GM18508 (cell line): ENCODE measurements at regions not wholly inside any gene's neighbourhood (a gene's known extent, or its start where the extent isn't known, plus 50 kb on each side); places are given as distances from the start of the nearest gene placed in this dataset.
"Not testable (repeated sequence)": the region's sequence is repeated elsewhere in the genome, so short reads cannot be mapped to it uniquely, and the experiment has no call there.

Source experiments
- ATAC-seq: cut with Tn5 transposase; IDR thresholded peaks from one replicate; pipeline ENCODE4 v1.9.1; 2021; ENCODE audit warnings: moderate number of reproducible peaks; ENCODE audit not compliant: insufficient read depth, unreplicated experiment

DNA sequence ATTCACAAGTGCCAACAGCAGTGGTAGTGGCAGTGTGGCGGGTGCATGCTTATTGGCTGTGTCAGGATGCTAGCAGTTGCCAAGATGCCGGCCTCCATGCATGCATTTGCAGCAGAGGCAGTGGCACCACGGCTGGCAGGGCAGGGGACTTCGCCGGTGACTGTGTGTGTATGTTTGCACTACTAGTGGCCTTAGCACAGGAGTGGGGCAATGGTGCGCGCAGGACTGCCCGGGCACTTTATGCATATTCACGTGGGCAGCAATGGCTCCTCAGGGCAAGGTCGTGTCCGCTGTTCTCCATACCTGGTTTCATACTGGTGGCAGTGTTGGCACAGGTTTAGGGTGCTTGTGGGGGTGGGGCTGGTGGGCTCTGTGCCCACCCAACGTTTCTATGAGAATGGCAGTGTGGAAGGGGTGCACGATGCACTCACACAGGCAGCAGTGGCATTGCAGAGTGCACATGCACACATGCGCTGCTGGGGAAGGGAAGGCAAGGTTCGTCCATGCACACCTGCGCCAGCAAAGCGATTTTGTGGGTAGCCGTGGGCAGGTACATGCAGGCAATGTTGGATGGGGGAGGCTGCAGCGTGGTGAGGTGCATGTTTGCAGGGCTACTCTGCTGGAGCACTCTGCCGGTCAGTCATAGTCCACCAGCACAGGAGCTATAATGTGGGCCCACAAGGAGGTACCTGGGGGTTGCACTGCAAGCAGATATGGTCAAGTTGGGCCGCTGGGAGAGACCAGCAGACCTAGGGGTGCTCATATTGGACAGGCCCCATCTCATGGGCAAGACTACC, 338.9 kb upstream of the TECRL start:
- no peak for ATAC-seq

DNA sequence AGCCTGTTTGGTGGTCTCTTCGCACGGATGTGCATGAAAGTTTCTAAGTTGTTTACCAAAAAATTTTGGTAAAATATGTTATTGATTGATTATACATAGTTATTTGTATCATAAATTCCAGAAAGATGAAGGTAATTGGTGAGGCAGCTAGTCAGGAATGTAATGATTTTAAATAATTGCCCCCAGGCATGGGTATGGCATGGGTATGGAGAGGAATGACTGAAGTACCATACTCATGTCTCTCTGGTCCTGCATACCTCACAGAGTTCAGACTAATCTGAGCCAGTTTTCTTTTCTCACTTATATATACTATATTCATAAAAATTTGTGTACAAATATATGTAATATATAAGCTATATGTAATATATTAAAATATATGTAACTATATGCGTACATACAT, 329.0 kb upstream of the TECRL start:
- ATAC-seq, result no peak

DNA sequence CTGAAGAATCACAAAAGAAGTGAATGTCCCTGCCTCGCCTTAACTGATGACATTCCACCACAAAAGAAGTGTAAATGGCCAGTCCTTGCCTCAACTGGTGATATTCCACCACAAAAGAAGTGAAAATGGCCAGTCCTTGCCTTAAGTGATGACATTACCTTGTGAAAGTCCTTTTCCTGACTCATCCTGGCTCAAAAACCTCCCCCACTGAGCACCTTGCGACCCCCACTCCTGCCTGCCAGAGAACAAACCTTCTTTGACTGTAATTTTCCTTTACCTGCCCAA, 328.5 kb upstream of the TECRL start:
- not testable (repeated sequence) for ATAC-seq

DNA sequence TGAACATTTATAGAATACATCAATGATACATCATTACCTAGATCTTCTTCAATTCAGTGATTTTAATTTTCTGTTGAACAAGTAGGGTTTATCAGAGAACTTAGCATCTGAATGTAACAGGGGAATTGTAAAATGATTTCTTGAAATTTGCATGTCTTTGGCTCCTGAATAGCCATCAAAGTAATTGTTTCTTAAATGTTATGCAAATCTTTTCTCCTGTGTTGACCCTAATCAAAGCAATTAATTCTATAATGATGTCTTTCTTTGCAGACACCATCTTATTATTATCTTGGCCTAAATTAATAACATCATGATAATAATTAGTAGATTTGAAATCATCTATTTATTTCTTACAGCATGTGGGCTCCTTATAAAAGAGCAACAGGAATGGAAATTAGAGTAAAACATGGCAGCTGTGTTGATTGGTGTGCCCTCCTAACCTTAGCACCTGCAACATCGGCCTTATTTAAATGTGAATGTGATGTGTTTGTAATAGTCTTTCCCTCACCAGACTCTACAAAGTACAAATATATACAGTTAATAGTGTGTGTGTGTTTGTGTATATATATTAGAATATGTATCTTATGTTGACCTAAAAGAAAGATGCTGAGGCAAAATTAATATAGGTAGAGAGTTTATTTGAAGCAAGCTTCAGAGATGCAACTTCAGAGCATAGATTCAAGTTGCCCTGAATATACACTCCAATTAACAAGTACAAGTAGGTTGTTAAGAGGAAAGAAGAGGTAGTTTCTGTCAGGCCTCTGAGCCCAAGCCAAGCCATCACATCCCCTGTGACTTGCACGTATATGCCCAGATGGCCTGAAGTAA, 328.0 kb upstream of the TECRL start:
- no peak for ATAC-seq

DNA sequence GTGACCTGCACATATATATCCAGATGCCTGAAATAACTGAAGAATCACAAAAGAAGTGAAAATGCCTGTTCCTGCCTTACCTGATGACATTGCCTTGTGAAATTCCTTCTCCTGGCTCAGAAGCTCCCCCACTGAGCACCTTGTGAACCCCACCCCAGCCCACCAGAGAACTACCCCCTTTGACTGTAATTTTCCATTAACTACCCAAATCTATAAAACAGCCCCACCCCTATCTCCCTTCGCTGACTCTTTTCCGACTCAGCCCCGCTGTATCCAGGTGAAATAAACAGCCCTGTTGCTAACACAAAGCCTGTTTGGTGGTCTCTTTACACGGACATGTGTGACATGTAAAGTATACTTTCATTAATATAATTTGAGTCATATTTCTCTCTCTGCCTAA, 320.3 kb upstream of the TECRL start:
- no peak for ATAC-seq

DNA sequence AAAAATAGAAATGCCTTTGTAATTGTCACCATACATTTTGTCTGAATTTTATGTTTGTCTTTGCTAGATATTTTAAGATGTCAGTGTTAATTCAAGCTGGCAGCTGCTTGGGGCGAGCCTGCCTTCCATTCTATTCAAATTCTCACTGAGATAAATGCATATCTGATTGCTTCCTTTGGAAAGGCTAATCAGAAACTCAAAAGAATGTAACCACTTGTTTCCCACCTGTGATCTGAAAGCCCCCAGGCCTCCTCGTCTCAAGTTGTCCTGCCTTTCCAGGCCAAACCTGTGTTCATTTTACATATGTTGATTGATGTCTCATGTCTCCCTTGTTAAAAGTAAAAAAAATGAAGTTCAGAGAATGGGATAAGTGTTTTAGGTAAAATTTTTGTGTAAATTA, 318.7 kb upstream of the TECRL start:
- no peak for ATAC-seq

DNA sequence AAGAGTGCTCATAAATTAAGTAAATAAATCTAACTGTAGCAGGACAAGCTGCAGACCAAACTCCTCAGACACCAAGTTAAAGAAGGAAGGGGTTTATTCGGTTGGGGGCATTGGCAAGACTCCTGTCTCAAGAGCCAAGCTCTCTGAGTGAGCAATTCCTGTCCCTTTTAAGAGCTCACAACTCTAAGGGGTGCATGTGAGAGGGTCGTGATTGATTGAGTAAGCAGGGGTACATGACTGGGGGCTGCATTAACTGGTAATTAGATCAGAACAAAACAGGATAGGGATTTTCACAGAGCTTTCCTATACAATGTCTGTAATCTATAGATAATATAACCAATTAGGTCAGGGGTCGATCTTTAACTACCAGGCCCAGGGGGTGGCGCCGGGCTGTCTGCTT, 318.1 kb upstream of the TECRL start:
- ATAC-seq, result not testable (repeated sequence)

DNA sequence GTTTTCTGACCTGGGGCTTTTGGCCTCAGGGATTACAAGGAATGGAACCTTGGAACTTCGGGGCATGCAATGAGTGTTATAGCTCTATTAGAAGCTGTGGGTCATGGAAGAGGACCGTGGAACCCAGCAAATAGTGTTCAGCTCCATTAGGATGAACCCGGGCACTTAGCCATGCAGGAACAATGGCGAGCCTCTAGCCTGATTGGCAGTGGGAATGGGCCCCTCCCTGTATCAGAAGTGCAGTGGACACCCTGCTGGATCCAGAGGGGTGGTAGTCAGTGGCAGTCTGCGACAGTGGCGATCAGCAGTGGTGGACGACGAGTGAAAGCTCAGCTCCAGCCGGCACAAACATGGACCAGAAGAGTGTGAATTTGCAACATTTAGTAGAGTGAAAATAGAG, 315.4 kb upstream of the TECRL start:
- no peak for ATAC-seq

DNA sequence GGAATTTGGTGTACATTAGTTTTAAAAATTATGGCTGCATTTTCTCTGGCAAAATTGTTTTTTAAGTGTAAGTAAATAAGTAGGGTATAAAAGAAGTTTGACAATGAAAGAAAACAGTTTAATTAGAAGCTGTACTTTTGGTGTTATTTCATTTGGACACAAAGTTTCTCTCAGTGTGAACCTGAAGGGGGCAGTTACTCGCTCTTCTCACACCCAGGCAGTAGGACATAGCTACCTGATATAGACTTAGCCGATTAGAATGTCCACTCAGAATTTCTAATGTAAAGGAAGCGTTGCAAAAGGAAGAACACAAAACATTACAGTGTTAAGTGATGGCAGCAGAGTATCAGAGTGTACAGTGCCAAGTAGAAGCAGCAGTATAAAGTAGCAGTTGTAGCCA, 311.9 kb upstream of the TECRL start:
- ATAC-seq, result no peak

DNA sequence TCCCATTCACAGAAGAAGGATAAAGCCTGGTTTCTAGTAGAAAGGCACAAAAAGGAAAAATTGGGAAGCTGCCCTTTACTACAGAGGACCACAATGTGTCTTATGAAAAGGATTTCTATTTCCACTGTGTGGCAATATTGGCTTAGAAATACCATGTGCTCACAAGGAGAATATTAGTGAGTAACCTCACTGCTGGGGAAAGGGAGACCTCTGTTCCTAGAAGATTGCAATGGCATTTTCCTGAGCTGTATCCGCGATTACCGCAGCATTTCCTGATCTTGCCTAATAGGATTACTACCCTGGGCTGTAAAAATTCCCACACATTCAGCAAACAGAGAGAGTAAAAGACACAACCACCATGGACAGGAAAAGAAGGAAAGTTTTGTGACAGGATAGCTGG, 308.8 kb upstream of the TECRL start:
- ATAC-seq, result no peak

DNA sequence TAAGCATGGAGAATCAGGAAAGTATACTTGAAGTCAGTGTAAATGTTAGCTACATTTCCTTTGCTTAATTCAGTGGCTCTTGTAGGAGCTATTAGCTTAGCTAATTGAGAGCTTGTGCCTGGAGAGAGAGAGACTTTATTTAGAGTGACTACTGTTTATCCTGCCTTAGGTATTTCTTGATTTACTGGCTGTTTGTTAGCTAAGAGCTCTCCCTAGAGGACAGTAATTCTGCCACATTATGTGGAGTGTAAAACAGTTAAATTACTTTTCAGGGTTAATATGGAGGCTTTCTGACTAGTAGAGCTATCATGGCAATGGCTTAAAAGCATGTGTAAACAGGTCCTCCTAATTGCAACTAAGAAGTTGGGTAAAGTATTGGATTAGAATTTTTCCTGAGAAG, 306.5 kb upstream of the TECRL start:
- no peak for ATAC-seq

DNA sequence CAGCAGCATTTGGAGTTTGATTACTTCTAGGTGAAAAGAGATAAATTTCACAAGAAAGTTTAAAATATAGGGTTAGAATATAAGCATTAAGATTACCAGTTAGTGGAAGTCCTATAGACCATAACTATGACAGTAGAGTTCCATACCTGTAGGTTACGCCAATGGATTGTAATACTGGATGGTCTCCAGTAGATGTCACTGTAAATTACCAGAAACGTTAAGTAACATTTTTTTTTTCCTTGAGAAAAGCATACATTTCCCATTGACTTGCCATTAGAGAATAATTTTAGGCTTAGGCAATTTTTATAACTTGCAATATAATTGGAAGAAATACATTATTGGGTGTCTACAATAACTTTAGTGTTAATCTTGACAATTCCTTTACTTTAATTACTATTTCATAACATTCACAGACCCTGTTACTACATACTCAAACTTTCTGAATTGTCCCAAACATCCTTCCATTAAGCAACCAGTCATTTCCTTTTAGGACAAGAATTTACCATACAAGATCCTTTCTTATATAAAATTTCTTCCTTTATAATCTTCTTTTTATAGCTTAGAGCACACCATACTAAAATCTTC, 304.1 kb upstream of the TECRL start:
- ATAC-seq, result peak; percentile 58

DNA sequence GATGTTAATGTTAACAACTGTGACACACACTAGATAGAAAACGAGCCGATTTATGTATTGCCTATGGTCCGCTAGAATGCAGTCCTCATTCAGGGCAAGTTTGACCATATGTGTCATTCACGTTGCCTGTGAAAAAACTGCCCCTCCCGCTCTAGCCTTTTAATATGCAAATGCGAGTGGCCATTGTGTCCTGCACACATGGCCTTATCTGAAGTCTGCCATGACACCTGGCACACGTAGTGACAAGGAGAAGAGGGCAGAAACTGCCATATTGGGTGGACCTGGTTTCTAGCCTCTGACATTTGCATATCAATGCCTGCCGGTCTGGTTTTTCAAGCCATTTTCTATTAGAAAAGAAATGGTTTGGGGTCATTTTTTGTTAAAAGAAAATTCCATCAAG, 303.3 kb upstream of the TECRL start:
- no peak for ATAC-seq

DNA sequence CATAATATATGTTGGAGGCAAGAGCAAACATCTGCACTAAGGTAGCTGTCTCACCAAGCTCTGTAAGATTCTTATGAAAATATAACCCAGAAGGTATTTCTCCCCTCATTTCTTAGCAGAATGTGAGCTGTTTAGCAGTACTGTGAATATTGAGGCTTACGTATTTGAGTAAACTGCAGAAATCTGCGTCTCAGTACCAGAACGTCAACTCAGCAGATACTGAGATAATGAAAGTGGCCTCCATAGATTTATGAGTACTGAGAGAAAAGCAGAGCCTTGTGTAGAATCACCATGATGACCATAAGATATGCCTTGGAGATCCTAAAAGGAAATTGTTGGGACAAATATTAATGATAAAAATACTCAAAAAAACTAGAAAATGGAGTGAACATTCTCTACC, 296.7 kb upstream of the TECRL start:
- ATAC-seq, result no peak

DNA sequence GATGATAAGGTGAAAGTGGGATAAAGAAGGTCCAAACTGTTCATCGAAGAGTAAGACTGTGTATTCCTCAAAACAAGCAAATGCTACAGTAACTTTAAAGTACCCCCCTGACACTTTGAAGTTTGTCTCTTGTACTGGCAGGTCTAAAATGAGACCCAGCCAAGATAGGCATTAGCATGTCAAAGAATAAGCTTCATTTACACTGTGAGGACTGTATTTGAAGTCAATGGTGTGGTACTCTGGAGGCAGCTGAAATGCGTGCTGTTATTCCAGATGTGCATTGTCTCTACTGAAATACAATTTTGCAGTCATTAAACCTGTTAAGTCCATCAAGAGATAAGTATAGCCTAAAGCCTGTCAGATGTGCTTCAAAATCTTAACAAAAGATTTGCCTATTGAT, 288.9 kb upstream of the TECRL start:
- ATAC-seq, result no peak

DNA sequence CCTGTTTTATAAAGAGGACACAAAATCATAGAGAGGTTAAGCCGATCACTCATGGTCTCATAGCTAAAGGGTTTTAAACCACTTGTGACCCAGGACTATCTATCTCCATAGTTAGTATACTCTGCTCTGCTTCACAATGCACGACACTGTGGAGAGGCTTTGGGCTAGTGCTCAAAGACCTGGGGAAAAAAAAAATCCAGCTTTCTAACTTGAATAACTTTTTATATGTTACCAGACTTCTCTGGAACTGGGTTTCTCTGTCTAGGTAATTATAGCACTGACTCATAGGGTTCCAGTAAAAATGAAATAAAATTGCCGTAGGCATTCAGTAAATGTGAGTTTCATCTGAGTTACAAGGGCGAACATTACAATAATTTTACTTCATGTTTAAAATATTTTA, 273.7 kb upstream of the TECRL start:
- ATAC-seq, result no peak

DNA sequence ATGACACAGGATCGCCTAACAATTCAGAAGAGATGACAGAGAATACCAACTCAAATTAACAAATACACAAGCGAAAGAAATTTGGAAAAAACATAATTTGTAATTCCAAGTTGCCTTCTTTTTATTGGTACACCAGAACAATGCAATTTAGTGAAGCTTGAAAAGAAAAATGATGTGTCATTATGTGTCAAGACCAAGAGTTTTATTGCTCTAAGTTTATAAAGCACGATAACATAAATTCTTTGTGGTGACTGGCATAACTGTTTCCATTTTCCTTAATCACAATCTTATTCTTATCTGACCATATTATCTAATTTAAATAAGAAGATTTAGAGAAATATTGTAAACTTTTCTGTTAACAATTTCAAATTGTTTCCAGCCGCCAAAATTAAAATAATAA, 273.2 kb upstream of the TECRL start:
- ATAC-seq, result no peak

DNA sequence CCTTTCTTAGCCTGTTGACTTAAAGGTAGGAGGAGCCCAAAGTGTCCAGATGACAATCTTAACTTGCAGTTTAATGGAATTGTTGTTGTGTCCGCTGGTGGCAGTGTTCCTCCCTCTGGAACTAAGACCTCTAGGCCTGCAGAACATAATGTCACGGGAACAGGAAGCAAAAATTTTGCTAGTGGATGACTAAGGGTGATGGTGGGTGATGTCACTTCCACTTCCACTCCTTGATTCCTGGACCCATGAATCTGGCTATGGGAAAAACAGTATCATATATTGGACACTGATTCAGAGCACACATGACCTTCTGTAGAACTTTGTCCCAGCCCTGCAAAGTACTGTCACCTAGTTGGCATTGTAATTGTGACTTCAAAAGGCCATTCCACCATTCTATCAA, 263.9 kb upstream of the TECRL start:
- not testable (repeated sequence) for ATAC-seq

DNA sequence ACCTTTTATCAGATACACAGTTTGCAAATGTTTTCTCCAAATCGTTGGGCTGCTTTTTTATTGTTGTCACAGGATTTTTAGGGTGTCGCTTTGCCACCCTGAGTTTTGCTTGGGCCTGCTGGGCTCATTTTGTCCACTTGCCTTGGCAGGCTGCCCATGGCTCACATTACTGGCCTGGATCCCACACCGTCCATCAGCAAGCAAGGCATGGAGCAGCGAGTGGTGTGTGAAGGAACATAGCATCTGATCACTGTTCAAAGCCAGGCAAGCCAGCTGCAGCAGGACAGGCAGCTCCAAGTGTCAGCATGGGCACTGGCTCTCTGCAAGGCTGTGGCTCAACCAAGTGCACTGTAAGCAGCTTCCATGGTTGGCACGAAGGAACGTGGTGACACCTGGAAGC, 261.4 kb upstream of the TECRL start:
- ATAC-seq, result no peak

DNA sequence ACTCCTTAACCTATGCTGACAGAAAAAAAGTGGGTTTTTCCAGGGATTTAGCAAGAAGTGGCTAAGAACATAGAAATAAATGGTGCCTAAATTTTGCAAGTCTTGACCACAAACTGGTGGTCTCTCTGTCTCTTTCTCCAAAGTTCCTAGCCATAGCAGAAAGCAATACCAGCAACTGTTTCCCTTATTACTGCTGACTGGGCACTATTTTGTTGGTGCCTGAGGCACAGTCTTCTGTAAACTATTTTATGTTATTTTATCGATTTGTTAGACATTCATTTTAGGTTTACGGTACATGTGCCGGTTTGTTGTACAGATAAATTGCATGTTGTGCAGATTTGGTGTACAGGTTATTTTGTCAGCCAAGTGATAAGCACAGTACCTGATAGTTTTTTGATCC, 234.6 kb upstream of the TECRL start:
- ATAC-seq, result no peak

DNA sequence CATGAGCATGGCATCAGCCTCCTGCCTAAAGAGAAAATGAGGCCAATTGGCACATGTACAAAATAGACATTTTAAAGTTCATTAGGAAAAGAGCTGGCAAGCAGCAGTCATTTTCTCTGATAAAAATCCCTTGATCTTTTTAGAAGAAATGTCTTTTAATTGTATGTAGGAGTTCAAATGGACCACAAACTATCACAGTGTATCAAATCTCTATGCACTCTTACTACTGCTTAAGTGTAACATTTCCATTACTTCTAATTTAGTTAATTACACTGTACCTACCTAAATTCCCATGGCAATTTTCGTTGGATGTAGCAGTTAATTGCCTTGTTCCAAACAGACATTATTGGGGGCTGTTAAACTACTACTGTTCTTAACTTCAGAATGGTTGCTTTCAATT, 233.7 kb upstream of the TECRL start:
- no peak for ATAC-seq

DNA sequence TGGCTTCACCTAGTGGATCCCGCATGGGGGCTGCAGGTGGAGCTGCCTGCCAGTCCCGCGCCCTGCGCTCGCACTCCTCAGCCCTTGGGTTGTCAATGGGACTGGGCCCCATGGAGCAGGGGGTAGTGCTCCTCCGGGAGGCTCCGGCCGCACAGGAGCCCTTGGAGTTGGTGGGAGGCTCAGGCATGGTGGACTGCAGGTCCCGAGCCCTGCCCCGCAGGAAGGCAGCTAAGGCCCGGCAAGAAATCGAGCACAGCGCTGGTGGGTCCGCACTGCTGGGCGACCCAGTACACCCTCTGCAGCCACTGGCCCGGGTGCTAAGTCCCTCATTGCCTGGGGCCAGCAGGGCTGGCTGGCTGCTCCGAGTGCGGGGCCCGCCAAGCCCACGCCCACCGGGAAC, 231.2 kb upstream of the TECRL start:
- ATAC-seq, result not testable (repeated sequence)
